ES-I3 (cell line): ENCODE measurements at regions not wholly inside any gene's neighbourhood (a gene's known extent, or its start where the extent isn't known, plus 50 kb on each side); places are given as distances from the start of the nearest gene placed in this dataset.

Experiments used
- H3K36me3 ChIP-seq: 2 replicates; pipeline ENCODE4 v1.6.1; 2013; ENCODE audit warnings: mild to moderate bottlenecking, low read length, control low read depth, moderate library complexity; ENCODE audit not compliant: insufficient read depth
- H3K4me1 ChIP-seq: 2 replicates; pipeline ENCODE4 v1.6.1; 2013; ENCODE audit warnings: mild to moderate bottlenecking, control low read depth, low read length; ENCODE audit not compliant: insufficient read depth
- H3K9ac ChIP-seq: 2 replicates; pipeline ENCODE4 v1.6.1; 2013; ENCODE audit warnings: low read depth, mild to moderate bottlenecking, low read length, moderate library complexity
- H3K9me3 ChIP-seq: 2 replicates; pipeline ENCODE4 v1.6.1; 2013; ENCODE audit warnings: mild to moderate bottlenecking, low read length, moderate library complexity; ENCODE audit not compliant: control insufficient read depth, insufficient read depth

GRCh38 chr12:13661005-13661887 lies 320.2 kb downstream of the GRIN2B start:
- Histone ChIP-seq H3K9ac (no peak overlapping the region), H3K36me3 (no peaks in the 10 kb centered on the region), H3K4me1 (no peaks in the 10 kb centered on the region), H3K9me3 (no peaks in the 10 kb centered on the region)

DNA sequence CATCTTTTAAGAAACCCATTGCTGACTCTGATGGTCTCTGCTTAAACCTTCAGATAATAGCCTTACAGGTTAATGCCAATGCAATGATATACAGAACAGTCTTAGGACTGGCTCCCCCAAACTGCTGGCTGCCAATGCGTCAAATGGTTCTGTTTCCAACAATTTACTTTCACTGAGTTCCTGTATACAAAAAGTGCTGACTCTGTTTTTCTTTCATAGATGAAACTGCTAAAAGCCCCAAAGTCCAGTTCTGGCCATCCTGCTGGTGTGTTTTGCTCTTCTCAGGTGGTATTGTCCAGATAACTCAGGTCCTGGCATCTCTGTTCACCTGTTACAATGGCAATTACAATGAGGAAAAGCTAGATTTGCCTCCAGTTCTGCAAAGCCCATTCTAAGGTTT lies 326.9 kb downstream of the GRIN2B start:
- Histone ChIP-seq H3K36me3 (no peaks in the 10 kb centered on the region), H3K4me1 (no peaks in the 10 kb centered on the region), H3K9ac (no peak overlapping the region), H3K9me3 (no peaks in the 10 kb centered on the region)

DNA sequence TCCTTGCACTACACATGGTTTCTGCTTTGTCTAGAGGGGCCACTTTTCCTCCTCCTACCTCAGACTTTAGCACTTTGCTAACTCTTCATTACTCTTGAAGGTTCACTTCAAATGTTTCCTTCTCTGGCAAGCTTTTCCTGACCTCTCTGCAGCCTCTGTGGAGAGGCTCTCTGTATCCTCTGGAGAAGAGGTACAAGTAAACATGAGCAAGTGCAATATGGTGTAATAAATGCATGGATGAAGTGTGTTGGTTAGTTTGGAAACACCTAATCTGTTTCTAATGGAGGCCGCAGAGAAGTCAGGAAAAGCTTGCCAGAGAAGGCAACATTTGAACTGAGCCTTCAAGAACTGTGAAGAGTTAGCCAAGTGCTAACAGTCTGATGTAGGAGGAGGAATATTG lies 329.3 kb downstream of the GRIN2B start:
- Histone ChIP-seq H3K9me3 (no peaks in the 10 kb centered on the region), H3K36me3 (no peaks in the 10 kb centered on the region), H3K9ac (no peak overlapping the region), H3K4me1 (no peaks in the 10 kb centered on the region)

GRCh38 chr12:13635709-13636108 lies 345.7 kb downstream of the GRIN2B start:
- Histone ChIP-seq H3K9ac (no peak overlapping the region), H3K4me1 (no peaks in the 10 kb centered on the region), H3K36me3 (no peaks in the 10 kb centered on the region), H3K9me3 (no peaks in the 10 kb centered on the region)

GRCh38 chr12:13631873-13632272 lies 349.5 kb downstream of the GRIN2B start:
- Histone ChIP-seq H3K9me3 (no peaks in the 10 kb centered on the region), H3K36me3 (no peaks in the 10 kb centered on the region), H3K9ac (no peak overlapping the region), H3K4me1 (no peaks in the 10 kb centered on the region)

DNA sequence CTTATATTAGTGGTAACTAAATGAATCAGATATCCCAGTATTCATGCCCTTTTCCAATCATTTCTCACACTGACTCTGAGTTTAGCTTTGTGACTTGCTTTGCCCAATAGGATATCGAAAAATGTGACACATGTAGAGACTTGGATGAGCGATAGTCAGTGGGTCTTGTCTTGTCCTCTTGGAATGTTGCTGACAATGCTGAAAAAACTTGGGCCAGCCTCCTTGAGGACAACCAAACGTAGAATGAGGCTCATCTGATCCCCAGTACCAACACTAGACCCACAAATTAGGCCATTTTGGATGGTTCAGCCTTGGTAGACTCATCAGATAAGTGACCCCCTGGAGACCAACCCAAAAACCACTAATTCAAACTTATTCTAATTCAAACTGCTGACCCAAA lies 351.0 kb downstream of the GRIN2B start:
- Histone ChIP-seq H3K9me3 (no peaks in the 10 kb centered on the region), H3K36me3 (no peaks in the 10 kb centered on the region), H3K9ac (no peak overlapping the region), H3K4me1 (no peaks in the 10 kb centered on the region)

DNA sequence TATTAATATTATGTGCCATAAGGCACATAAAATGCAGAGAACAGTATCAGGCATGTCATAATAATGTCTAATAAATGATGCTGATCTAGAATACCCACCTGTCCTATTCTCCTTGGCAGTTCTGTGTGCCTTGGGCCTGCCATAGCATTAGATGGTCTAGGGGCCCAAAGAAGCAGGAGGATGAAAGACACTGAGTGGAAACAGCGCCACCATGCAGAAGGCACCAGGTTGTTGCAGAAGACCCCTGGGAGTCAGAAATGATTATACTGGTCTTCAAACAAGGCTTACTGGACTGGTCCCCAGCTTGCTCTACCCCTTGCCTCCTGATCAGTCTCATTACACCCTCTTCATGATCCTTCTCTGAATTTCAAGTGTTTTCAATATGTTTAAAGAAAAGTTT lies 353.3 kb downstream of the GRIN2B start:
- H3K4me1 ChIP-seq, result no peaks in the 10 kb centered on the region

GRCh38 chr12:13627536-13627935 lies 353.9 kb downstream of the GRIN2B start:
- H3K9ac ChIP-seq, result no peak overlapping the region
- H3K9me3 ChIP-seq, result no peaks in the 10 kb centered on the region
- no peaks in the 10 kb centered on the region for H3K36me3 ChIP-seq
- H3K4me1 ChIP-seq, result no peaks in the 10 kb centered on the region

More for the DNA sequence above, 353.3 kb downstream of the GRIN2B start:
- Histone ChIP-seq H3K9me3 (no peaks in the 10 kb centered on the region), H3K36me3 (no peaks in the 10 kb centered on the region), H3K9ac (no peak overlapping the region)

DNA sequence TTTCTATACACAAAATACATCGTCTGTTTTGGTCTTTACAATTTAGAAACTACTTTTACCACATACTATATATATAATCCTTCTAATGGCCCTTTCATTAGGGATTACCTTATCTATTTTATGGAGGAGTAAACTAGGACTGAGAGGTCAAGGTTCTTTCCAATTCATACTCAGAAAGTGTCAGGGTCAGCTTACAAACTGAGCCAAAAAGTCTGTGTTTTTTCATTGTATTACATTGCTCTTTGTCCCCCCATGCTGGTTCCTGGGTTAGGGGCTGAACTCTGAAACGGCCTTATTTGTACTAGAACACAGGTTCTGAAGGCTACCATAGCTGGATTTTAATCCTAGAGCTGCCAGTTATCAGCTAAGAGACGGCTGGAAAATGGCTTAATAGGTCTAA lies 368.1 kb downstream of the GRIN2B start:
- Histone ChIP-seq H3K9me3 (no peaks in the 10 kb centered on the region), H3K9ac (no peak overlapping the region), H3K36me3 (no peaks in the 10 kb centered on the region), H3K4me1 (no peaks in the 10 kb centered on the region)

DNA sequence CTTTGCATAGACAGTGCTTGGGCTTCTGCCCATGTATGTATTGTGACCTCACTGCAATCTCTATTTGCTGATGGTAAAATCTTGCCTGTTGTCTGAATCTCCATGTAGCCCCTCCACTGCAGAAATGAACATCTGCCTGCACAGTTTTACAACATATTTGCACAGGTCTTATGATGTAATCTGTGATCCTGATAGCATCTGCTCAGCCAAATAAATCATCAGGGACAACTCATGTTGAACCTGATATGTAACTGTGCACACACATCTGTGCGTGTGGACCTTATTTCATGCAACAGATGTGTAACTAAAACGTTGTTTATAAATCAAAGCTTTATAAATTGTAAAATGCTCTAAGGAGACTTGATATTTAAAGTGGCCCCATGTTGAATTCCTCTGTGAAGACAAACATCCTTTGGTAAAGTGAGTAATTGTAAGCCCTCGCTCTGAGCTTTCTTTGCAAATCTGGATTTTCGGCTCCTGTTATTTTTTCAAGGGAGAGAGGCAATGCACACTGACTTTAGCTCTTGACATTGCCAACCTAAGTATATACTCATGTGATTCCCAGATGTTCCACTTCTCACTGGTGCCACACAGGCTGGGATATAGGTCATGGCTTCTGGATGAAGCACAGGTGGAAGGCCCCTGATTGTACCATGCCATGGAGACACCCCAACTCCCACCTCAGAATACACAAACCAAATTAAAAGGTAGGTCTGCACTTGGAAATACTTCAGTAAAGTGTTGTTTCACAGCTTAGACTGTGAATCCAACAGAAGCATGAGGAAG lies 371.3 kb downstream of the GRIN2B start:
- no peak overlapping the region for H3K9ac ChIP-seq
- H3K9me3 ChIP-seq, result no peaks in the 10 kb centered on the region
- H3K36me3 ChIP-seq, result no peaks in the 10 kb centered on the region
- H3K4me1 ChIP-seq, result no peaks in the 10 kb centered on the region

GRCh38 chr12:13606290-13606689 lies 375.1 kb downstream of the GRIN2B start:
- no peak overlapping the region for H3K9ac ChIP-seq
- H3K4me1 ChIP-seq, result no peaks in the 10 kb centered on the region
- H3K9me3 ChIP-seq, result no peaks in the 10 kb centered on the region
- H3K36me3 ChIP-seq, result no peaks in the 10 kb centered on the region

DNA sequence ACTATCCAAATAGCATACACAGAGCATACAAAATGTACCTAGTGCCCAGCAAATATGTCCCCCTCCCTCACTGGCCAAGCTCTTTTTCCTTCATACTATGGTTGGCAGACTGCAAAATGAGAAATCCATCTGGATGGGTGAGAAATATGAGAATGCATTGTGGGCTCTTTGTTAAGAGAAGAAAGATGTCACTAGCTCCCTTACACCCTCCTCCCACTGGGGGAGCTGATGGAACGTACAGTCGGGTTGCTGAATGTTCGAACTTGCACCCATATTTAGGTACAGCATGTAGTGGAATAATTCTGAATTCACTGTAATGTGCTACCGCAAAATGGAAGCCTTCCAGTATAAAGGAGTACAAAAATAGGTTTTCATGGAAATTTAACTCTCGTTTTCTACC lies 377.4 kb downstream of the GRIN2B start:
- no peaks in the 10 kb centered on the region for H3K36me3 ChIP-seq
- H3K4me1 ChIP-seq, result no peaks in the 10 kb centered on the region
- H3K9ac ChIP-seq, result no peak overlapping the region
- no peaks in the 10 kb centered on the region for H3K9me3 ChIP-seq

GRCh38 chr12:13602172-13602571 lies 379.2 kb downstream of the GRIN2B start:
- H3K9me3 ChIP-seq, result no peaks in the 10 kb centered on the region
- no peaks in the 10 kb centered on the region for H3K4me1 ChIP-seq
- no peaks in the 10 kb centered on the region for H3K36me3 ChIP-seq
- H3K9ac ChIP-seq, result no peak overlapping the region

DNA sequence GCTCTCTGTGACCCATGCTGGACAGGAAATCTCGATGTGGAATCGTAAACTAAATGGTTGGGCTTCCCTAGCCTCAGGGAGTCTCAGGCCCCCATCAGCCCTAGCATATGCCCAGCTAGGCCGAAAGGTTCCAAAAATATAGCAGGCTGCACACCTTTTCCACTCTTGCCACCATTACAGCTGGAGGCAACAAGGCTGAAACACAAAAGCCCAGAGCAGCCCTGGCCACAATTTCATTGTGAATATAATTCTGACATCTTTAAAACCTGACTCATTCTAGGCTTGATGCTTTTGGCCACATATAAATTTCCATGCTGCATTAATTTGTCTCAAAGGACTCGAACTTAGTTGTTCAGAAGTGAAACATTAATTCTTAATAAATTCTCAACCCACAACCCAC lies 382.2 kb downstream of the GRIN2B start:
- no peaks in the 10 kb centered on the region for H3K36me3 ChIP-seq
- no peaks in the 10 kb centered on the region for H3K9me3 ChIP-seq
- 0 out of 2 replicates have a peak, but pooled peaks cover 5% of the 10 kb centered on the region for H3K4me1 ChIP-seq
- H3K9ac ChIP-seq, result no peak overlapping the region

DNA sequence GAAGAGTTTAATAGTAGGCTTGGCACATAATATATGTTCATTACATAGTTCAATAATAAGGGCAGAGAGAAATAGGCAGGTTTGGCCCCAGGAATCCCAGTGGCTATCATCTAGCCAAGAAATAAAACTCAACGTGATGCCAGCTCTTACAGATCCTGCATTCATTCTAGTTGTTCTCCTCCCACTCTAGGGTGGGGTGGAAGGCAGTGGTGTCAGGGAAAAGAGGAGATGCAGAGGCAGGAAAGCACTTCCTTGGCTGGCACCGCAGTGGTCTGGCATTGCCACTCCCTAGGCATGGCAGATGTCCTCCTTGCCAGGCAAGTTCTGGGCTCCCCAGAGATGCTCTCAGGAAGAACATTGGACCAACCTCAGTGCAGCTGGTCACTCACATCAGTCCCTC lies 383.6 kb downstream of the GRIN2B start:
- 0 out of 2 replicates have a peak, but pooled peaks cover 5% of the 10 kb centered on the region for H3K4me1 ChIP-seq
- H3K9ac ChIP-seq, result no peak overlapping the region
- no peaks in the 10 kb centered on the region for H3K9me3 ChIP-seq
- no peaks in the 10 kb centered on the region for H3K36me3 ChIP-seq
